Osteocyte (in vitro differentiated cells): ENCODE measurements at regions not wholly inside any gene's neighbourhood (a gene's known extent, or its start where the extent isn't known, plus 50 kb on each side); places are given as distances from the start of the nearest gene placed in this dataset.
"Not testable (repeated sequence)": the region's sequence is repeated elsewhere in the genome, so short reads cannot be mapped to it uniquely, and the experiment has no call there.

Source experiments
- DNase-seq: peaks from one replicate; pipeline ENCODE4 v3.0.0; 2021; ENCODE audit warnings: mixed read lengths; ENCODE audit not compliant: unreplicated experiment; ENCODE audit errors: extremely low spot score
- H3K27ac Mint-ChIP-seq: one replicate; pipeline ENCODE4 v1.8.0; 2021; ENCODE audit warnings: mild to moderate bottlenecking, mixed read lengths; ENCODE audit not compliant: unreplicated experiment
- H3K27me3 Mint-ChIP-seq: one replicate; pipeline ENCODE4 v1.8.0; 2021; ENCODE audit warnings: mixed read lengths; ENCODE audit not compliant: unreplicated experiment
- H3K36me3 Mint-ChIP-seq: one replicate; pipeline ENCODE4 v1.8.0; 2021; ENCODE audit warnings: mixed read lengths; ENCODE audit not compliant: unreplicated experiment
- H3K4me1 Mint-ChIP-seq: one replicate; pipeline ENCODE4 v1.8.0; 2021; ENCODE audit warnings: mixed read lengths; ENCODE audit not compliant: unreplicated experiment
- H3K4me3 Mint-ChIP-seq: one replicate; pipeline ENCODE4 v1.8.0; 2021; ENCODE audit warnings: mild to moderate bottlenecking, moderate library complexity, mixed read lengths; ENCODE audit not compliant: unreplicated experiment
- H3K9me3 Mint-ChIP-seq: one replicate; pipeline ENCODE4 v1.8.0; 2021; ENCODE audit warnings: mixed read lengths; ENCODE audit not compliant: unreplicated experiment
- CTCF ChIP-seq: fragments of 200-600 bp; sonication (generic); IDR thresholded peaks from 2 replicates; pipeline ENCODE4 v1.5.0; 2021; ENCODE audit warnings: antibody characterized with exemption, mild to moderate bottlenecking, moderate library complexity

- no peak overlapping the region for H3K4me3 Mint-ChIP-seq
- no peak for TF ChIP-seq CTCF
- no peaks in the 10 kb centered on the region for H3K4me1 Mint-ChIP-seq
- no peaks in the 10 kb centered on the region for H3K9me3 Mint-ChIP-seq
- DNase-seq = no peak
- H3K27me3 Mint-ChIP-seq = no peaks in the 10 kb centered on the region
- H3K27ac Mint-ChIP-seq = no peak overlapping the region
- H3K36me3 Mint-ChIP-seq = no peaks in the 10 kb centered on the region
Measured at GRCh38 chr12:17571047-17571446, 518.9 kb downstream of the RERGL start.

GRCh38 chr12:17564630-17565029 lies 525.4 kb downstream of the RERGL start:
- not testable (repeated sequence) for H3K27ac Mint-ChIP-seq, DNase-seq, H3K36me3 Mint-ChIP-seq, H3K4me3 Mint-ChIP-seq, H3K4me1 Mint-ChIP-seq, H3K27me3 Mint-ChIP-seq
- peaks cover 23% of the 10 kb centered on the region for H3K9me3 Mint-ChIP-seq

GRCh38 chr12:17550011-17550410 lies 540.0 kb downstream of the RERGL start:
- Mint-ChIP-seq H3K27ac (no peak overlapping the region), H3K4me3 (no peak overlapping the region), H3K9me3 (peaks cover 28% of the 10 kb centered on the region), H3K36me3 (no peaks in the 10 kb centered on the region), H3K27me3 (no peaks in the 10 kb centered on the region), H3K4me1 (no peaks in the 10 kb centered on the region)
- TF ChIP-seq CTCF = no peak
- DNase-seq = no peak

GRCh38 chr12:17540921-17541320 lies 549.1 kb downstream of the RERGL start:
- Mint-ChIP-seq H3K4me3 (no peak overlapping the region), H3K27me3 (no peaks in the 10 kb centered on the region), H3K9me3 (peaks cover 17% of the 10 kb centered on the region), H3K4me1 (no peaks in the 10 kb centered on the region), H3K27ac (no peak overlapping the region), H3K36me3 (no peaks in the 10 kb centered on the region)
- no peak for DNase-seq
- no peak for TF ChIP-seq CTCF

- no peak overlapping the region for H3K27ac Mint-ChIP-seq
- no peak overlapping the region for H3K4me3 Mint-ChIP-seq
- no peaks in the 10 kb centered on the region for H3K4me1 Mint-ChIP-seq
- no peak for DNase-seq
- H3K9me3 Mint-ChIP-seq = peaks cover under 1% of the 10 kb centered on the region
- no peaks in the 10 kb centered on the region for H3K36me3 Mint-ChIP-seq
- no peak for TF ChIP-seq CTCF
- no peaks in the 10 kb centered on the region for H3K27me3 Mint-ChIP-seq
Measured at GRCh38 chr12:17528394-17528793, 561.6 kb downstream of the RERGL start.

GRCh38 chr12:17527021-17527420 lies 563.0 kb downstream of the RERGL start:
- Mint-ChIP-seq H3K4me1 (no peaks in the 10 kb centered on the region), H3K36me3 (no peaks in the 10 kb centered on the region), H3K9me3 (no peaks in the 10 kb centered on the region), H3K27me3 (no peaks in the 10 kb centered on the region), H3K27ac (no peak overlapping the region), H3K4me3 (no peak overlapping the region)
- no peak for DNase-seq
- TF ChIP-seq CTCF = no peak
